GDM1 (cell line): ENCODE measurements at regions not wholly inside any gene's neighbourhood (a gene's known extent, or its start where the extent isn't known, plus 50 kb on each side); places are given as distances from the start of the nearest gene placed in this dataset.

Experiments used
- DNase-seq: peaks from one replicate; lab custom pipeline; 2025; lab: John Stamatoyannopoulos, UW

GRCh38 chr11:32161293-32161692, 70.4 kb downstream of the RCN1 start:
- DNase-seq, result no peak

GRCh38 chr11:32162351-32162750, 71.5 kb downstream of the RCN1 start:
- DNase-seq, result no peak

- no peak for DNase-seq
These were observed 72.0 kb downstream of the RCN1 start for GRCh38 chr11:32162906-32163305.

GRCh38 chr11:32163557-32163956, 72.7 kb downstream of the RCN1 start:
- DNase-seq, result no peak

GRCh38 chr11:32164836-32165235, 74.0 kb downstream of the RCN1 start:
- DNase-seq, result no peak

DNA sequence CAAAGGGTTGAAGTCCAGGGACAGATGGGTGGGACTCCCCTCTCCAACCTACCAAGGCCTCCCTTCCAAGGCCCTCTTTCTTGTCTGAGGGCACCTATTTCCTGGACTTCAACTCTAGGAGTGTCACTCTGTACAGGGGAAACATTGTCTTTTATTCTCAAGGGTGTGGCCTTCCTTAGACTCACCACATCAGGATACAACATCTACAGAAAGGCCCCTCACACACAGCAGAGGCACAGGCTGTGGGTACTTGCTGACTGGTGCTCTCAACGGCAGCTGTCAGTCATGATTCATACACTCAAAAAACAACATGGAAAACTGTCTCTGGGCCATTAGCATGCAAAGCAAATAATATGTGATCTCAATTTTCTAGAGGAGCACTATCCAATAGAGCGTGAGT, 78.0 kb downstream of the RCN1 start:
- no peak for DNase-seq

- DNase-seq, result no peak
These were observed 80.6 kb downstream of the RCN1 start for GRCh38 chr11:32171445-32171844.

GRCh38 chr11:32172041-32172847, 81.4 kb downstream of the RCN1 start:
- no peak for DNase-seq

DNA sequence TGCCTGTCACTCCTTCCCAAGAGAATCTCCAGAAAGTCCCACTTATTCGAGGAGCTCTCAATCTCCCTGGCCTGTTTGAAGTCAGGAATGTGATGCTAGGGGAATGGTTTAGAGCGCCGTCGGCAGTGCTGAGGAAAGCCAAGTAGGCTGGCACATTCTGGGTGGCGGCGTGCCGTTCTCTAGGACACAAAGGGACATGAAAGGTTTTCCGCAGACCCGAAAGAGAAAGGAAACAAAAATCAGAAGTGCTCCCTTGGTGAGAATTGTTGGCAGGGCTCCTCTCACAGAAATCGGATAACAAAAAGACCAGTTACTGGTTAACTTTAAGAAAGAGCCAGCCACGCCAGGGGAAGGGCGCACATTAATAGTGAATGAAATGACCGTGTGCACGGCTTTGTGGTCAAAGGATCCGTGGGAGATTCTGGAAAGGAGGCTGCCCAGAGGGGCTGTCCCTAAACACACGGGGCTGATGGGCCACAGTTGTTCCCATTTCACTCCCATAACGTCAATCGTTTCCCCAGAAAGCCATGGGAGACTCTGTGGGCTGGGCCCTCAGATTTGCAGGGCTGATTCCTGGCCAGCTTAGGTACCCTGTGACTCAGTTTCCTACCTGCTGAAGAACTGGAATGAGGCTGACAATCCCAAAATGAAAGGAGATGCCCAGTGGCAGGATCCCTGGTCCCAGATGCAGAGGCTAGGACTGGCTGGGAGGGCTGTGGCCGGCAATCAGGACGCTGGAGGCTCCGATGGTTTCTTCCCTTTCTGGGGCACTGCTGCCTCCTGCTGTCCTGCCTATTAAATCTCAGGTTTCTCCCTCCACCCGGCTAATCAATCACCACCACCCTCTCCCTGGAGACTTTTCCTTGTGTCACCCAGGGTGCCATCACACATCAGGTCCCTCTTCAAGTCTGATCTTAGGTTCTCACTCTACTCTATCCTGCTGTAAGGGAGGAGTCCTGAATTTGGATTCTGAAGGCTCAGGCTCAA, 82.3 kb downstream of the RCN1 start:
- no peak for DNase-seq

- DNase-seq, result no peak
These were observed 83.1 kb downstream of the RCN1 start for GRCh38 chr11:32173977-32174376.

GRCh38 chr11:32176223-32176934, 85.5 kb downstream of the RCN1 start:
- DNase-seq, result peak; percentile 56

- DNase-seq, result no peak
These were observed 87.8 kb downstream of the RCN1 start for GRCh38 chr11:32178692-32179091.

DNA sequence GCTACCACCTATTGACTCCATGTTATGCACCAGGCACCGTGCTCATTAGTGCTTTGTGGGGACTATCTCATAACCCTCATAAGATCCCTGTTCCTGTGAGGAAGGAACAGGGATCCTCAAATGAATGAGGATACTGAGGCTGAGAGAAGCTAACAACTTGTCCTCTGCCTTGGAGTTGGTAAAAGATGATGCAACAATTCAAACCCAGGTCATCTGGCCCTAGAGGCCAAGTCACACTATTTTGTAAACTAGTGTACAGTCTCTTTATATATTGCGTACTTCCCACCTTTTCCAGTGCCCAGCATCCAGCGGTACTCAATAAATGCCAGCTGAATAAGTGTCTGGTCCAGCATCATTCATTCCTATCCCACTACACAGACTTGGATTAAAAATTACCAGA, 92.6 kb downstream of the RCN1 start:
- DNase-seq, result no peak

GRCh38 chr11:32184041-32184722, 93.3 kb downstream of the RCN1 start:
- DNase-seq, result no peak

GRCh38 chr11:32184723-32185376, 94.0 kb downstream of the RCN1 start:
- no peak for DNase-seq

DNA sequence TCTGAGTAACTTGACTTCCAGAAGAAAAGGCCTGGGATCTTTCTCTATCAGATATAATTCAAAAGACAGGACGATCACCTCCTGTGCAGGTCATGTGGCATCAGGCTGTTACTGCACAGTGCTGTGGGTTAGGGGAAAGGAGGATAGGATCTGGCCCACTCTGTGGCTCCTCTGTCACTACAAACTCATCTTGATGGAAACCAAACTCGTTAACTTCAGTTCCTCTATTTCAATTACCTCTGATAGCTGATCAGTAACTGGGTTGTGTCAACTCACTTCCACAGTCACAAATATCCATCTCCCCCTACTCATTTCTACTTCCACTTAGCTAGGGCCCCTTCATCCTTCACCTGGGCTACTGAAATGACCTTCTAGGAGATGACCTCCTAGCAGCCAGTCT, 95.2 kb downstream of the RCN1 start:
- DNase-seq, result no peak

- no peak for DNase-seq
These were observed 96.2 kb downstream of the RCN1 start for GRCh38 chr11:32187111-32187510.

DNA sequence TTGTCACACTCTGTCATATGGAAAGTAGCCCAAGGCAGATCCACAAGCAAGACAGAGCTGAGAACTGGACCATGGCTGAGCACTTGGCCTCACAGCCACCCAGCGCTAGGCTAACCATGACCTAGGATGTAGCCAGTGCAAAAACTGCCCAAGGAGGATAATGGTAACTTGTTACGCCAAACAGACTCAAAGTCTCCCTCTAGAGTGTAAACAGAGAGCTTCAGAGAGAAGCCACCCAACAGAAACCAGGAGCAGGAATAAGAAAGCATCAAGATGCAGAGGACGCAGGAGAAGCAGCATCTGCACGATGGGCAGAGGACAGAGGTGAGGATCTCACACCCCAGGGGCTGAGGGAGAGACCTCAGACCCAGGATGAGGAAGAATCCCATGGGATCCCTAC, 97.9 kb downstream of the RCN1 start:
- DNase-seq, result no peak

DNA sequence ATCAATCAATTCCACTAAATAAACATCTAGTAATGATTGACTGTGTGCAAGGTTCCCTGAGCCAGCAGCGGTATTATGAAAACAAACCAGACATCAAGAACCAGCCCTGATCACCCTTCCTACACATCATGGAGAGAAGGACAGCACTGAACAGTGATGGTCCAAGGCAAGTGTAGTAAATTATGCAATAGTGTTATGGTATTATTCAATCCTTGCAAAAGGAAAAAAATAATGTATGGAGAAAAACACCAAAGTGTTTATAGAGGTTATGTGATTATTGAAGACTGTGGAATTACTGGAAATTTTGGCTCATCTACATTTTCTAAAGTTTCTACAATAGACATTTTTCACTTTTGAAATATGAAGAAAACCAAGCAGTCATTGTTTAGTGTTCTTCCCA, 105.3 kb downstream of the RCN1 start:
- no peak for DNase-seq

- no peak for DNase-seq
These were observed 107.2 kb downstream of the RCN1 start for GRCh38 chr11:32198053-32198452.

- no peak for DNase-seq
These were observed 109.4 kb downstream of the RCN1 start for GRCh38 chr11:32200136-32200847.
